ENCODE measurements at regions not wholly inside any gene's neighbourhood (a gene's known extent, or its start where the extent isn't known, plus 50 kb on each side); places are given as distances from the start of the nearest gene placed in this dataset.

DNA sequence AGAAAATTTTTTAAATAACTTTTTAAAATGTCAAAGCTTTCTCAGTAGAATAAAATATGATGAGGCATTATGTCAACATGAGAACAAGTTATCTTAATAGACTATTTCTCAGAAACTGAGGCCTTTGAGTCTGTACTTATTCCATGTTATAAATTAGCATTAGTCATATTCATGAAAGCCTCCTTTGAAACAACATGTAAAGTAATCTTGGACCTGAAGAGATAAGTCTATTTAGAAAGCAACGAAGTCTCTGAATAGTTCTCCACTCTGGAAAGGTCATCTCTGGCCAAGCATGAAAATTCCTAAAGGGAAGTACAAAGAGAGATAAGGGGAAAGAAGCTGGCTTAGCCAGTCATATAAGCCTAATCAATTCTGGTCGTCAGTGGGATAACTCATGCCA lies 150.8 kb downstream of the CYB561 start:
- TF ChIP-seq TEAD4 (IDR thresholded peaks at IDR 0.05) (no peak), MAX (IDR thresholded peaks at IDR 0.05) (no peak), REST (IDR thresholded peaks at IDR 0.05; ENCODE audit: low read depth) (no peak), YY1 (IDR thresholded peaks at IDR 0.05; ENCODE audit: low read depth) (no peak), NFIC (IDR thresholded peaks at IDR 0.05) (no peak)

DNA sequence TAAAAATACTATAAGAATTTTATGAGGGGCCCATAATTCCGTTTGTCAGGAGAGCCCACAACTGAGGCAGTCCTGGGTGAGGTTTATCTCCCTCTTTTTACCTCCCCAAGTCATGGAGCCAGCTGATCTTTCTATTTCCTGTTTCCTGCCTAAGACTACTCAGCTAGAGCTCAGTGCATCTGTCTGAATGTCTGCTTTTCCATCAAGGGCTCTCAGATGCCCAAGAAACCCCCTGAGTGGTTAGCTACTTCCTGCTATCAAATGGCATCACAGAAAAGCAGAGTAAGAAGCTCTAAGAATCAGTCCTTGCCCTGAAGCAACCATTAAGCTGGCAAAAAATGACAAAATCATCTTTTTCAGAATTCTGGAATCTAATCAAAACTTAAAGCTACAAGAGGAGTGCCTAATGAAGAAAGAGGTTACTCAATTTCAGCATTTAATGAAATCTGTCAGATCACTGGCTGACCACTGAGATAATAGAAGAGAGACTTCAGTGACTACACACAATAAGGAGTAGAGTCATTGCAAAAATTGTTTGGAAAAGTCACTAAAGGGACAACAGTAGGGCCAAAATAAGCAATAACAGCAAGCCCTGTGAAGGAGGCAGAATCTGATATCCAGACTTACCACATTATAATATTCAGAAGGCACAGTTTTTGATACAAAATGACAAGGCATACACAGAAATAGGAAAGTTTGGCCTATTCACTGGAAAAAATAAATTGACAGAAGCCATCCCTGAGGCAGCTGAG lies 150.1 kb downstream of the CYB561 start:
- no peak for TF ChIP-seq TAF1 (IDR thresholded peaks at IDR 0.05; ENCODE audit: low read depth)
- TF ChIP-seq REST (IDR thresholded peaks at IDR 0.05; ENCODE audit: low read depth) = no peak
- TF ChIP-seq CREB1 (IDR thresholded peaks at IDR 0.05; ENCODE audit: low read depth) = no peak
- no peak for TF ChIP-seq CEBPB (IDR thresholded peaks at IDR 0.05)
- TF ChIP-seq TCF12 (IDR thresholded peaks at IDR 0.05; ENCODE audit: low read depth) = no peak
- no peak for TF ChIP-seq YY1 (IDR thresholded peaks at IDR 0.05; ENCODE audit: low read depth)
- no peak for TF ChIP-seq USF1 (IDR thresholded peaks at IDR 0.05)
- no peak for TF ChIP-seq FOXM1 (IDR thresholded peaks at IDR 0.05; ENCODE audit: borderline replicate concordance, low read depth)
- TF ChIP-seq EP300 (IDR thresholded peaks at IDR 0.05; ENCODE audit: borderline replicate concordance) = no peak
- no peak for TF ChIP-seq NFIC (IDR thresholded peaks at IDR 0.05)
- no peak for TF ChIP-seq RAD21 (IDR thresholded peaks at IDR 0.05; ENCODE audit: low read depth)
- no peak for TF ChIP-seq EGR1 (IDR thresholded peaks at IDR 0.05)
- TF ChIP-seq ZBTB7A (IDR thresholded peaks at IDR 0.05; ENCODE audit: low read depth) = no peak
- TF ChIP-seq TEAD4 (IDR thresholded peaks at IDR 0.05) = no peak
- TF ChIP-seq MAX (IDR thresholded peaks at IDR 0.05) = no peak

GRCh38 chr17:63304704-63305261 lies 141.3 kb downstream of the CYB561 start:
- TF ChIP-seq USF1 (IDR thresholded peaks at IDR 0.05) = no peak
- TF ChIP-seq CREB1 (IDR thresholded peaks at IDR 0.05; ENCODE audit: low read depth) = no peak
- TF ChIP-seq NFIC (IDR thresholded peaks at IDR 0.05) = no peak
- TF ChIP-seq RAD21 (IDR thresholded peaks at IDR 0.05; ENCODE audit: low read depth) = no peak
- TF ChIP-seq REST (IDR thresholded peaks at IDR 0.05; ENCODE audit: low read depth) = no peak
- no peak for TF ChIP-seq TAF1 (IDR thresholded peaks at IDR 0.05; ENCODE audit: low read depth)
- no peak for TF ChIP-seq FOXM1 (IDR thresholded peaks at IDR 0.05; ENCODE audit: borderline replicate concordance, low read depth)
- no peak for TF ChIP-seq TCF12 (IDR thresholded peaks at IDR 0.05; ENCODE audit: low read depth)
- no peak for TF ChIP-seq ZBTB7A (IDR thresholded peaks at IDR 0.05; ENCODE audit: low read depth)
- TF ChIP-seq MAX (IDR thresholded peaks at IDR 0.05) = no peak
- TF ChIP-seq EP300 (IDR thresholded peaks at IDR 0.05; ENCODE audit: borderline replicate concordance) = no peak
- TF ChIP-seq YY1 (IDR thresholded peaks at IDR 0.05; ENCODE audit: low read depth) = no peak
- TF ChIP-seq TEAD4 (IDR thresholded peaks at IDR 0.05) = no peak
- no peak for TF ChIP-seq EGR1 (IDR thresholded peaks at IDR 0.05)
- TF ChIP-seq CEBPB (IDR thresholded peaks at IDR 0.05) = no peak

- TF ChIP-seq TCF12 (IDR thresholded peaks at IDR 0.05; ENCODE audit: low read depth) = no peak
- no peak for TF ChIP-seq MAX (IDR thresholded peaks at IDR 0.05)
Observed at GRCh38 chr17:63305857-63306256, 140.2 kb downstream of the CYB561 start.
